ENCODE measurements at regions not wholly inside any gene's neighbourhood (a gene's known extent, or its start where the extent isn't known, plus 50 kb on each side); places are given as distances from the start of the nearest gene placed in this dataset.

DNA sequence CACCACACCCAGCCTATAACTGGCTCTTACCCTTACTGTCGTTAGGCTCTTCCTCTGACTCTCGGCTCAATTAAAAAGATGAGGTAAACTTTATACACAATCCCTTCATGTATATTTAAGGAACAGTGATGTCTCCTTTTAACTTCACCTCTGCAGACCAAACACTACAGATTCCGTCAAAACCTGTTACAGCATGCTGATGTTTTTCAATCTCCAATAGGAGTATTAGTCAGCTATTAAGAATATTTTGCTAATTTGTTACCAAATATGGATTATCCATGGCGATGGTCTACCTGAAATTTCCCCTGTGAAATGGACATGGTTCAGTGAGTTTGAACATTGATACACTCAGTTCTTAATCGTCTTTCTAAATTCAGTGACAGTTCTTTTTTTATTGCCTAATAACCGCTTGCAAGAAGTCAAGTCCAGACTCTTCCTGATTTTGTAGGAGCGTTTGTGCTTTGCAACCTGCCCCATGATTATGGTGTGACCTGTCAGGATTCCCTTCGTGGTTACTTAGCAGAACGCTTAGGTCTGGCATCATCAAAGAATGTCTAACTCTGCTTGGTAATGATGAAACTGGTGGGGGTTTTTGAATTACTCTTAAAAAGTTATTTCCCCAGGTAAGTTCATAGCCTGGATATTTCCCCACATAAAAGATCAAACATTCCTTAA, 72.2 kb upstream of the STOX2 start:
- TF ChIP-seq POLR2AphosphoS5 (IDR thresholded peaks at IDR 0.05; ENCODE audit: low read depth) = no peak
- TF ChIP-seq, protein P1, sequence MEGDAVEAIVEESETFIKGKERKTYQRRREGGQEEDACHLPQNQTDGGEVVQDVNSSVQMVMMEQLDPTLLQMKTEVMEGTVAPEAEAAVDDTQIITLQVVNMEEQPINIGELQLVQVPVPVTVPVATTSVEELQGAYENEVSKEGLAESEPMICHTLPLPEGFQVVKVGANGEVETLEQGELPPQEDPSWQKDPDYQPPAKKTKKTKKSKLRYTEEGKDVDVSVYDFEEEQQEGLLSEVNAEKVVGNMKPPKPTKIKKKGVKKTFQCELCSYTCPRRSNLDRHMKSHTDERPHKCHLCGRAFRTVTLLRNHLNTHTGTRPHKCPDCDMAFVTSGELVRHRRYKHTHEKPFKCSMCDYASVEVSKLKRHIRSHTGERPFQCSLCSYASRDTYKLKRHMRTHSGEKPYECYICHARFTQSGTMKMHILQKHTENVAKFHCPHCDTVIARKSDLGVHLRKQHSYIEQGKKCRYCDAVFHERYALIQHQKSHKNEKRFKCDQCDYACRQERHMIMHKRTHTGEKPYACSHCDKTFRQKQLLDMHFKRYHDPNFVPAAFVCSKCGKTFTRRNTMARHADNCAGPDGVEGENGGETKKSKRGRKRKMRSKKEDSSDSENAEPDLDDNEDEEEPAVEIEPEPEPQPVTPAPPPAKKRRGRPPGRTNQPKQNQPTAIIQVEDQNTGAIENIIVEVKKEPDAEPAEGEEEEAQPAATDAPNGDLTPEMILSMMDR (conservative IDR thresholded peaks at IDR 0.05; ENCODE audit: low read depth in 2 of 2) = no peak
- no peak for TF ChIP-seq EZH2 (IDR thresholded peaks at IDR 0.05; ENCODE audit: low read depth, unreplicated experiment)
- TF ChIP-seq JUNB (IDR thresholded peaks at IDR 0.05; ENCODE audit: unreplicated experiment) = no peak
- TF ChIP-seq ZNF331 (CRISPR knock-in tag; IDR thresholded peaks at IDR 0.05; ENCODE audit: low read depth) = no peak
- TF ChIP-seq NANOG (IDR thresholded peaks at IDR 0.05; ENCODE audit: borderline replicate concordance) = no peak
- no peak for TF ChIP-seq EZH2phosphoT487 (IDR thresholded peaks at IDR 0.05; ENCODE audit: unreplicated experiment)
- TF ChIP-seq, protein P2, sequence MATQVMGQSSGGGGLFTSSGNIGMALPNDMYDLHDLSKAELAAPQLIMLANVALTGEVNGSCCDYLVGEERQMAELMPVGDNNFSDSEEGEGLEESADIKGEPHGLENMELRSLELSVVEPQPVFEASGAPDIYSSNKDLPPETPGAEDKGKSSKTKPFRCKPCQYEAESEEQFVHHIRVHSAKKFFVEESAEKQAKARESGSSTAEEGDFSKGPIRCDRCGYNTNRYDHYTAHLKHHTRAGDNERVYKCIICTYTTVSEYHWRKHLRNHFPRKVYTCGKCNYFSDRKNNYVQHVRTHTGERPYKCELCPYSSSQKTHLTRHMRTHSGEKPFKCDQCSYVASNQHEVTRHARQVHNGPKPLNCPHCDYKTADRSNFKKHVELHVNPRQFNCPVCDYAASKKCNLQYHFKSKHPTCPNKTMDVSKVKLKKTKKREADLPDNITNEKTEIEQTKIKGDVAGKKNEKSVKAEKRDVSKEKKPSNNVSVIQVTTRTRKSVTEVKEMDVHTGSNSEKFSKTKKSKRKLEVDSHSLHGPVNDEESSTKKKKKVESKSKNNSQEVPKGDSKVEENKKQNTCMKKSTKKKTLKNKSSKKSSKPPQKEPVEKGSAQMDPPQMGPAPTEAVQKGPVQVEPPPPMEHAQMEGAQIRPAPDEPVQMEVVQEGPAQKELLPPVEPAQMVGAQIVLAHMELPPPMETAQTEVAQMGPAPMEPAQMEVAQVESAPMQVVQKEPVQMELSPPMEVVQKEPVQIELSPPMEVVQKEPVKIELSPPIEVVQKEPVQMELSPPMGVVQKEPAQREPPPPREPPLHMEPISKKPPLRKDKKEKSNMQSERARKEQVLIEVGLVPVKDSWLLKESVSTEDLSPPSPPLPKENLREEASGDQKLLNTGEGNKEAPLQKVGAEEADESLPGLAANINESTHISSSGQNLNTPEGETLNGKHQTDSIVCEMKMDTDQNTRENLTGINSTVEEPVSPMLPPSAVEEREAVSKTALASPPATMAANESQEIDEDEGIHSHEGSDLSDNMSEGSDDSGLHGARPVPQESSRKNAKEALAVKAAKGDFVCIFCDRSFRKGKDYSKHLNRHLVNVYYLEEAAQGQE (IDR thresholded peaks at IDR 0.05; ENCODE audit: unreplicated experiment) = no peak
